MG63 (cell line): ENCODE measurements at regions not wholly inside any gene's neighbourhood (a gene's known extent, or its start where the extent isn't known, plus 50 kb on each side); places are given as distances from the start of the nearest gene placed in this dataset.

ENCODE experiments used
- DNase-seq: peaks from one replicate; pipeline ENCODE4 v3.0.0-alpha.2; 2020
- H3K27me3 ChIP-seq: fragments of 250-450 bp; sonication (Bioruptor Pico); 2 replicates; pipeline ENCODE4 v1.5.1; 2020; ENCODE audit warnings: mild to moderate bottlenecking, moderate library complexity
- H3K36me3 ChIP-seq: fragments of 250-450 bp; sonication (Bioruptor Pico); 2 replicates; pipeline ENCODE4 v1.5.1; 2020; ENCODE audit warnings: mild to moderate bottlenecking, moderate library complexity
- H3K4me3 ChIP-seq: fragments of 250-450 bp; sonication (Bioruptor Pico); 2 replicates; pipeline ENCODE4 v1.5.1; 2020; ENCODE audit warnings: mild to moderate bottlenecking, moderate library complexity
- H3K9me3 ChIP-seq: fragments of 250-450 bp; sonication (Bioruptor Pico); 2 replicates; pipeline ENCODE4 v1.5.1; 2020; ENCODE audit warnings: mild to moderate bottlenecking, moderate library complexity

DNA sequence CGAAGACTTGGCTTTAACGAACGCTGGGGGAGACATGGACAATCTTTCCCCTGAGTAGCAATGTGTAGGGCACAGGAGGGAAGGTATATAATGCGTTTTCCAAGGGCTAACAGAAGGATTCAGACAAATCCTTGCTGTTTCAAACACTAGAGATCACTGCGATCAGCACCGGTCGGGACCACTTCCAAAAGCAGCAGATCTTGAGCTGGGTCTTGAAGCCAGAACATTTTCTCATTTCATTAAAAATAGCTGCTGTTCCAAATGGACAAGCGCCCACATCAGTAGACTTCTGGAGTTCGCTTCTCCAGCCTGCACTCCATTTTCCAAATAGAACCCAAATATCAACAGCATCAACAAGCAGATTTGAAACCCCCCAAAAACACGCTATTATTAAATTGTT is 65.1 kb upstream of the MAPRE2 start:
- H3K27me3 ChIP-seq = peaks cover 49% of the 10 kb centered on the region
- no peak overlapping the region for H3K4me3 ChIP-seq

DNA sequence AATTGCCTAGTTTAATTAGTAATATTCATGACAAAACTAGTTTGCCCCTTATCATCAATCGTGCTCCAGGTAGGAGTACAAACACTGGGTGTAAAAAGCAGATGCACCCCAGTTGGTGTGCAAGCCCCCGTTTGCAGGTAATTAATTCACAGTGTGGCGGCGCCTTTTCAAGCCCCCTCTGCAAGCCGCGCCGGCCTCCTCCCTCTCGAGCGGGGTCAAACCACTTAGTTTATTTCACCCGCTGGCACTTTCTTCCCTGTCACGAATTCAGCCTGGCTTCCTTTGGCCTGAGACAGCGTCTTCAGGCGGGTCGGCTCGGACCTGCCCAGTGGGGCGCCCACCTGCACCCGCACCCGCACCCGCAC is 64.7 kb upstream of the MAPRE2 start:
- no peaks in the 10 kb centered on the region for H3K9me3 ChIP-seq
- H3K4me3 ChIP-seq = peak overlapping the region; percentile 37
- H3K27me3 ChIP-seq = peaks cover 49% of the 10 kb centered on the region
- no peaks in the 10 kb centered on the region for H3K36me3 ChIP-seq
- no peak for DNase-seq

More for the DNA sequence above, 65.1 kb upstream of the MAPRE2 start:
- H3K9me3 ChIP-seq = no peaks in the 10 kb centered on the region
- no peaks in the 10 kb centered on the region for H3K36me3 ChIP-seq
- DNase-seq = no peak

DNA sequence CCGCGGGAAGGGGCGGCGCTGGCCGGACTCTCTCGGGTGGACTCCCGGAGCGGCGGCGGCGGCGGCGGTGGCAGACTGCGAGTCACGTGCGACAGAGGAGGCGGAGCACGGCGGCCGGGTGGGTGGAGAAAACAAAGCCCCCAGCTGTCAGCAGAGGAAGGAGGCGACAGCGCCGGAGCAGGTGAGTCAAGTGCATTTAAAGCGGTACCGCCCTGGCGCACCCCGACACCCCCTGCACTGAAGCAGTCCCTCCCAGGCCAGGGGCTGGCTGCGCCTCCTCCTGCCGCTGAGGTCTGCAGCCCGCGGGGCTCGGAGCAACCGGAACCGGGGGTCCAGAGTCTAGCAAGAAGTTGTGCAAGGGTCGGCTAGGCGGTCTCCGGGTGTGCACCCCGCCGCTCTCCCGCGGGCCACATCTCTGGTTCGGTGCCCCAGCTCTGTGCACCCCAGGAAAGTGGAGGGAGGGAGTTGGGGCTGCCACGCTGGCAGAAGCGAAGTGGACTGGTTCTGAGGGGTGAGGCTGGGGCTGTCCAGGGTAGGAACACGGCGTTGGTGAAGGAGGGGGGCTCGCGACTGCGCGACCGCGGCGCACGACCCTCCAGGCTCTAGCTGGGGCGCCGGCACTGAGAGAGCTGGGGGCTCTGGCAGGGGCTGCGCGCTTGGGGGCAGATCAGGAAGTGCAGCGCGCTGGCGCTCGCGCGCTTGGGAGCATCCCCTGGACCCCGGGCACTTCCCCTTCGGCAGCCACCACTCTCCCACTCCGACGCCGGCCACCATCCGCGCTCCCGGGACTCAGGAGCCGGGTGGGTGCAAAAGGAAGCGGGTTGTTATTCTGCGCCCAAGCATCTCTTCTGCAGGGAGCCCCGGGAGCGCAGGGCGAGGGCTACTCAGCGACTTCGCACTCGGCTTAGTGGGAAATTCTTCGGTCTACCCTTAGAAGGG is 64.0 kb upstream of the MAPRE2 start:
- no peaks in the 10 kb centered on the region for H3K9me3 ChIP-seq
- H3K4me3 ChIP-seq = peak overlapping the region; percentile 37
- H3K27me3 ChIP-seq = peaks cover 47% of the 10 kb centered on the region
- peak; percentile 21 for DNase-seq
- no peaks in the 10 kb centered on the region for H3K36me3 ChIP-seq

DNA sequence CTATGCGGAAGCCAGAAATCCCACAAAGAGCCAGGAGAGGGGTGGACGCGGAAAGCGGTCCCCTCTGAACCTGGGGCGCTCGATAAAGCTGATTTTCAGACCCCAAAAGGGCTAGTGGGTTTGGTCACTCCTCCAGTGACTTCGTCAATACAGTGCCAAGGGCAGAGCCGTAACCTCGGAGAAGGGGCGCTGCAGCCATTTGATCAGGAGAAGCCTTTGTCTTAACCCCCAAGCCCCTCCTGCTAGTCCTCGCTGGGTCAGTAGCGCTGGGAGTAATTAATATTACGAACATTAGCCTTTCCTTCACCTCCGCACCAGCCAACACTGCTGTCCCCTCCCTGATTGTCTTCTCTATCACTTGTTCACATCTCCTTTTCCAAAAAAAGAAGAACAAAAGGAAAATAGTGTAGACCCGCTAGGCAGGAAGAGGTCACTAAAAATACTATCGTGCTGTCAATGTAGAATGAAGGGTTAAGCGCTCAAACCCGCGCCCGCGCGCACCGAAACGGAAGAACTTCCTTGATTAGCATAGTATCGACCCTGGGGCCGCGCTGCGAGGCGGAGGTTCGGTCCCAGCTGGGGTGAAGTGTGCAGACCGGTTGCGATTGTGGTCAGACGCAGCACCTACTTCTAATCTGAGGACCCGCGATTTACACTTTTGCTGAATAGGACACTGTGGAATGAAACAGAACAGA is 63.2 kb upstream of the MAPRE2 start:
- Histone ChIP-seq H3K4me3 (peak overlapping the region; percentile 37), H3K36me3 (no peaks in the 10 kb centered on the region), H3K9me3 (no peaks in the 10 kb centered on the region), H3K27me3 (peaks cover 46% of the 10 kb centered on the region)
- peak; percentile 22 for DNase-seq

DNA sequence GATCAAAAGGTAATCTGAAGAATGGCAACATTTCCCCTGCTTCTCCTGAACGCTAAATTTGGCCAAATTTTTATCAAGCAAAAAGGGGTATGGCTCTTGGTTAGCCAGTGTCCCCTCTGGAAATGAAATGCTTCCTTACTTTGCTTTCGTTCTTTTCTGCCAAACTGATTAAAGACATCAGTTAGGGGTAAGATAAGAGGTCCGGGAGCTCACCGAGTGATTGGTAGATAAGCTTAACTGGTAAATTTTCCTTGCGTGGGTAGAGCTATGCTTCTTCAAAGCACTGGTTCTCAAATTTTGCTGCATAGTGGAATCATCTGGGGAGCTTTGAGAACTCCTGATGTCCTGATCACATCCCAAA is 62.7 kb upstream of the MAPRE2 start:
- no peaks in the 10 kb centered on the region for H3K36me3 ChIP-seq
- H3K4me3 ChIP-seq = peak overlapping the region; percentile 37; the same call in 1 of the 2 replicates
- H3K27me3 ChIP-seq = peaks cover 46% of the 10 kb centered on the region
- DNase-seq = no peak
- no peaks in the 10 kb centered on the region for H3K9me3 ChIP-seq

DNA sequence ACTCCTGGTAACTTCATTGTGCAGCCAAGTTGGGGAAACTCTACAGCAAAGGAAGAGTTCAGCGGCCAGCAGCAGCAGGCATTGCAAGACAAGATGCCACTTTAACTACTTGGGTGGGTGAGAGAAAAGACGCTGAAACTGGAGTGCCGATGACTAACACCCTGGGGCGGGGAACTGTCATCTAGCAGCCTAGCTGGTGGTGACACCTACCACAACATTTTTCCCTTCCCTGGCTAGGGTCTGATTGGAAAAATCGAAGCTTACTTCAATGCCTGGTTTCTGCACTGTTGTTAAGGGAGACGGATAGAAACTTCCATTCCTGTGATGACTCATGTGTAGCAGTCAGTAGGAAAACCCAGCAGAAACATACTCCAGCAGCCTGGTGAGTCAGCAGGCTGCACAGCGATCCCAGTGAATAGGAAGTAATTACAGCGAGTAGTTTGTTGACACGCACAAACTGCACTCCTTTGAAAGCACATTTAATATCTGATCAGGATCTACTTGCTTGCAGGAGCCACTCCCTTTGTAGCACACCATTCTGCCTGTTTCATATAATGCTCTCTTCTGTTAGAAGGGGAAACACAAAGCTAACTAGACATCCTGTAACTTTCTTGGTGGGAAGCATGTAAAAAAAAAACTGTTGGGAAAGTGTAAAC is 62.1 kb upstream of the MAPRE2 start:
- Histone ChIP-seq H3K27me3 (peaks cover 45% of the 10 kb centered on the region), H3K4me3 (no peak overlapping the region), H3K9me3 (no peaks in the 10 kb centered on the region), H3K36me3 (no peaks in the 10 kb centered on the region)
- DNase-seq = peak; percentile 83

DNA sequence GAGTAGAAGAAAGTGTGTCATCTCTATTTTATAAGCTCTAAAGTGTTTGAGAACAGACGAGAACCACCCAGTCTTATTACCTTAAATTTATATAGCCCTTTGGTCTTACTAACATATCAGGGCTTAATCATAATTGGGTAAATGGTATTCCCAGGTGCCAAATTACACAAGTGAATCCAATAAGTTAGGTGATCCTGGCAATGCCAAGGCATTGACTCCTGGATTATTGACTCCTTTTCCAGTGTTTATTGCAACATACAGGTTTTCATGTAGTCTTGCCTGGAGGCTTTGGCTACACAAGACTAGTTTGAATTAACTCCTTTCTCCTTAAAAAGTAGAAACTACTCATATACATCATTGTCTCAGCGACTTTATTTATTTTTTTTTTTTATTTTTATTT is 59.7 kb upstream of the MAPRE2 start:
- DNase-seq = no peak

DNA sequence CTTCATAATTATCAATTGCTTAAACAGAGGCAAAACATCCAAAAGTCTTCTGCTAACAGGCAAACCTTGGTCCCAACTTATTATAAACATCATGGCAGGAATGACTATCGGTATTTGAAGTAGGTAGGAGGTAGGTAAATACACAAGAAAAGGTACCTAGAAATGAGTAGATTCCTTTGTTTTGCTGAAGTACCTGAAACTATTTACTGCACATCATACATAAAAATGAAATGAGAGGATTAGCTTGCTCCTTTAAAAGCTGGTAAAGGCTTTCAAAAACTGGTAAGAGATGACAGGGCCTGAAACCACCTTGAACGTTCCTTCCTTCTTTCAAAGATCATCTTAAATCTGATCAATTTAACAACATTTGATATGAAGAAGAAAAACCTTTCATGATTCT is 55.2 kb upstream of the MAPRE2 start:
- Histone ChIP-seq H3K9me3 (no peaks in the 10 kb centered on the region), H3K4me3 (no peak overlapping the region), H3K27me3 (no peaks in the 10 kb centered on the region; the same call in 1 of the 2 replicates), H3K36me3 (no peaks in the 10 kb centered on the region)
- no peak for DNase-seq

More for the DNA sequence above, 59.7 kb upstream of the MAPRE2 start:
- peaks cover 21% of the 10 kb centered on the region for H3K27me3 ChIP-seq
- no peaks in the 10 kb centered on the region for H3K36me3 ChIP-seq
- no peak overlapping the region for H3K4me3 ChIP-seq
- no peaks in the 10 kb centered on the region for H3K9me3 ChIP-seq

DNA sequence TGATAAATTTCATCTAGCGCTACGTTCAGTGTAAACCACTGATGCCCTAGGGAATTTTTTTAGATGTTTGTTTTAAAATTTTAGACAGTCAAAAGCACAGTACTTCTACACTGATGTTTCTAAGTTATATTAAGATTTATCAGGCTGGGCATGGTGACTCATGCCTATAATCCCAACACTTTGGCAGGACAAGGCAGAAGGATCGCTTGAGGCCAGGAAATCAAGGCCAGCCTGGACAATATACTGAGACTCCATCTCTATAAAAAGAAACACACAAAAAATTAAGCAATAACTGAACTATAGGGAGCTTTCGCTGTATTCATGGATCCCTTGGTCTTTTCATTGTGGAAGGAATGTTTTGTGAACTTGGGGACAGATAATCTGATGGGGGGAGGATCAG is 50.6 kb upstream of the MAPRE2 start:
- no peak overlapping the region for H3K4me3 ChIP-seq
- H3K9me3 ChIP-seq = no peaks in the 10 kb centered on the region
- H3K27me3 ChIP-seq = no peaks in the 10 kb centered on the region; the same call in none of the 2 replicates
- no peaks in the 10 kb centered on the region for H3K36me3 ChIP-seq
- peak; percentile 60 for DNase-seq

DNA sequence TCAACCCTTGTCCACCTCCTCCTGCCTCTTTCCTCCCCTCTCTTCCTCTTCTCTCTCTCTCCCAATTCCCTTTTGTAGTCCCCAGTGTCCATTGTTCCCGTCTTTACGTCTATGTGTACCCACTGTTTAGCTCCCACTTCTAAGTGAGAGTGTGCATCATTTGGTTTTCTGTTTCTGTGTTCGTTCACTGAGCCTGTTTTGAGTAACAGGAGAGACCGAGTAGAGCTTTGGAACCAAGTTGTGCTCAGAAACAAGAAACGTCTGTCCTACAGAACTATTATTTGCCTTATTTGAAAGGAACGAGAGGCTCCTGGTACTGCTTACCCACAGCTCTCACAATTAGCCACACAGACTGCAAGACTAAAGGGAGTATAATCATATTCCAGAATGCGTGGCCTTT is 50.1 kb upstream of the MAPRE2 start:
- Histone ChIP-seq H3K27me3 (no peaks in the 10 kb centered on the region; the same call in none of the 2 replicates), H3K36me3 (no peaks in the 10 kb centered on the region), H3K9me3 (no peaks in the 10 kb centered on the region), H3K4me3 (no peak overlapping the region)
- DNase-seq = no peak
